Panc1 (cell line): ENCODE measurements at regions not wholly inside any gene's neighbourhood (a gene's known extent, or its start where the extent isn't known, plus 50 kb on each side); places are given as distances from the start of the nearest gene placed in this dataset.
"Not testable (repeated sequence)": the region's sequence is repeated elsewhere in the genome, so short reads cannot be mapped to it uniquely, and the experiment has no call there.

ENCODE experiments used
- ATAC-seq: fragments of 200-7000 bp; cut with Tn5 transposase; 2 replicates; pipeline ENCODE4 v1.9.1; 2020; ENCODE audit warnings: mild to moderate bottlenecking, moderate library complexity
- BruUV-seq: library from RNA; stranded (reverse); fragments of 400-500 nt; replicated peaks from 2 replicates; lab custom pipeline; 2021; lab: Mats Ljungman, UMichigan
- CTCF ChIA-PET: fragments of 300-600 bp; sonication (Branson Sonifier 250); formaldehyde crosslinking; loops from one replicate; lab custom pipeline; 2022; ENCODE audit warnings: antibody characterized with exemption; lab: Charles Lee
- POLR2A ChIA-PET: fragments of 300-600 bp; sonication (Branson Sonifier 250); formaldehyde crosslinking; loops from one replicate; lab custom pipeline; 2022; ENCODE audit warnings: antibody characterized with exemption; lab: Charles Lee
- DNase-seq: peaks from one replicate; pipeline ENCODE4 v3.0.0-alpha.2; 2010; ENCODE audit warnings: low read depth, low spot score
- H3K27ac ChIP-seq: 2 replicates; pipeline ENCODE4 v1.5.1; 2011; ENCODE audit warnings: mild to moderate bottlenecking, low read length, inconsistent platforms
- H3K27me3 ChIP-seq: fragments of 200-500 bp; sonication (Bioruptor generic); 2 replicates; pipeline ENCODE4 v1.6.0; 2014; ENCODE audit warnings: low read length, inconsistent platforms; ENCODE audit not compliant: control insufficient read depth, insufficient read depth
- H3K36me3 ChIP-seq: fragments of 200-500 bp; sonication (Bioruptor generic); 2 replicates; pipeline ENCODE4 v1.5.1; 2014; ENCODE audit warnings: inconsistent platforms, mild to moderate bottlenecking, low read length, moderate library complexity; ENCODE audit not compliant: control insufficient read depth, insufficient read depth
- H3K4me1 ChIP-seq: 2 replicates; pipeline ENCODE4 v1.5.1; 2011; ENCODE audit warnings: inconsistent platforms, mild to moderate bottlenecking, low read length, moderate library complexity; ENCODE audit not compliant: control insufficient read depth, insufficient read depth
- H3K4me3 ChIP-seq, 2 experiments: 2 replicates each; pipeline ENCODE4 v1.5.1; 2011 to 2012; ENCODE audit warnings: low read depth in 2 of 2, low read length in 2 of 2, mild to moderate bottlenecking in 2 of 2, inconsistent platforms in 1 of 2, moderate library complexity in 1 of 2
- H3K9me3 ChIP-seq: fragments of 200-500 bp; sonication (Bioruptor generic); 2 replicates; pipeline ENCODE4 v1.5.1; 2014; ENCODE audit warnings: low read depth, mild to moderate bottlenecking, inconsistent platforms, low read length, moderate library complexity; ENCODE audit not compliant: control insufficient read depth, insufficient read depth
- POLR2AphosphoS5 ChIP-seq: IDR thresholded peaks from 2 replicates; pipeline ENCODE4 v1.6.1; 2012; ENCODE audit warnings: mild to moderate bottlenecking, low read depth, low read length, moderate library complexity
- REST ChIP-seq, 2 experiments: IDR thresholded peaks; 2 replicates each; pipeline ENCODE4 v1.6.1; 2011 to 2012; ENCODE audit warnings: low read depth in 2 of 2, control low read depth in 1 of 2, low read length in 1 of 2, mild to moderate bottlenecking in 1 of 2, moderate library complexity in 1 of 2; ENCODE audit not compliant: insufficient read depth in 1 of 2
- SIN3A ChIP-seq: IDR thresholded peaks from 2 replicates; pipeline ENCODE4 v1.6.1; 2012; ENCODE audit warnings: low read depth, mild to moderate bottlenecking, low read length, moderate library complexity, borderline replicate concordance; ENCODE audit not compliant: insufficient read depth
- TCF7L2 ChIP-seq: IDR thresholded peaks from 2 replicates; pipeline ENCODE4 v1.6.1; 2011; ENCODE audit warnings: mild to moderate bottlenecking, low read depth, low read length, inconsistent platforms
- in situ Hi-C: cut with HindIII; loops from 2 replicates; pipeline ENCODE4 v1.10.0; 2016; ENCODE audit warnings: low sequenced_read_pairs, low pct_unique_long_range_greater_than_20kb
- intact Hi-C: fragments of 100-400 bp; cut with micrococcal nuclease; formaldehyde crosslinking; loops from one replicate; pipeline ENCODE4 v1.10.0; 2022; ENCODE audit not compliant: unreplicated experiment
- TF ChIP-seq, protein P1 (sequence below): fragments of 450-650 bp; IDR thresholded peaks from 2 replicates; pipeline ENCODE4 v1.5.1; 2017; ENCODE audit warnings: mild to moderate bottlenecking

DNA sequence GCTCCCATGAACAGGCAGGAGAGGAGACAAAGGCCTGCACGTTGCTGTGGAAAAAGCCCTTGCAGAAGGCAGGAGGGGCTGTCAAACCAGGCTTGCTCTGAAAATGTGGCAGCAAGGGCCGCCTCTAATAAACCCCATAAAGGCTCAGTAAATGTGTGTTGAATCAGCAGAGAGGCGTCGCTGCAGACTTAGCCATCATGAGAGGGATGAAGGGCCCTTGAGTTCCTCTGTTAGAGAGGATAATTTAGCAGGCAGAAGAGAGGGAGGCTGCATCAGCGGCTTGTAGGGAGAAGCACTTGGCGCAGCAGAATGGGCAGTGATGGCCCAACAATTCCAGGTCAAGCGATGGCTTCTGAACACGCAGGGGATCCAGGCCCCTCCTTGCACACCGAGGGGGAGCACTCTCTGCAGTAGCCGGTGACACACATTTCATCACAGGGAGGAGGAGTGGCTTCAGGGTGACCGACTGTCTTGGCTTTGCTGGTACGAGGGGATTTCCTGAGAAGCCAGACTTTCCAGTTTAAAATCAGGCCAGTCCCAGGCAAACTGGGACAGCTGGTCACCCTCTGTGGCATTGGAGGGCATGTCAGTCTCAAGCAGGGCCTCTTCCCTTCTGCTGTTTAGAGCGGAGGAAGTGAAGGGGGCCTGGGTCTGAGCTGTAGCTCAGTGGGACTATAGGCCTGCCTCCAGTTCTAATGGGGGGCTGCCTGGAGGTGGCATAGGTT, 61.0 kb upstream of the XIAP start:
- in situ Hi-C loops, H3K4me1 ChIP-seq, POLR2A ChIA-PET, H3K27ac ChIP-seq, BruUV-seq, CTCF ChIA-PET, H3K36me3 ChIP-seq, H3K9me3 ChIP-seq, DNase-seq, H3K4me3 ChIP-seq, H3K27me3 ChIP-seq, intact Hi-C loops: not testable (repeated sequence)
- peak; percentile 42 for ATAC-seq

DNA sequence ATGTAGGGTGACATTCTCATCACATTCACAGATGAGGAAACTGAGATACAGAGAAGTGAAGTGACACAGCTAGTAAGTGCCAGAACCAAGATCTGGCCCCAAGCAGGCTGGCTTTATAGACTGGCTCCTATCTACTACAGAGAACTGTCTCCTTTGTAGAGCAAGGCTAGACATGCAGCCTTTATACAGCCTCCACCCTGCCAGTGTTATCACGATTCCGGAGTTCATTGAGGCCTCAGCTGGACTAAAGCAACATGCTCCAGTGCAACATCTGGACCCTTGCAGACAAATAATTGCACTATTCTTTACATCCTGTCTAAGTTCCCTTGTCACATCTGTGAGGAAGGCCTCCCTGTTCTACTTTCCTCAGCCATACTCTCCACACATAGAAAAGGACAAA, 58.0 kb upstream of the XIAP start:
- TF ChIP-seq SIN3A (no peak), POLR2AphosphoS5 (no peak), TCF7L2 (no peak), REST (IDR thresholded peaks at IDR 0.05; ENCODE audit: insufficient read depth in 1 of 2, low read depth in 2 of 2, low read length in 1 of 2) (no peak)
- TF ChIP-seq, protein P1, sequence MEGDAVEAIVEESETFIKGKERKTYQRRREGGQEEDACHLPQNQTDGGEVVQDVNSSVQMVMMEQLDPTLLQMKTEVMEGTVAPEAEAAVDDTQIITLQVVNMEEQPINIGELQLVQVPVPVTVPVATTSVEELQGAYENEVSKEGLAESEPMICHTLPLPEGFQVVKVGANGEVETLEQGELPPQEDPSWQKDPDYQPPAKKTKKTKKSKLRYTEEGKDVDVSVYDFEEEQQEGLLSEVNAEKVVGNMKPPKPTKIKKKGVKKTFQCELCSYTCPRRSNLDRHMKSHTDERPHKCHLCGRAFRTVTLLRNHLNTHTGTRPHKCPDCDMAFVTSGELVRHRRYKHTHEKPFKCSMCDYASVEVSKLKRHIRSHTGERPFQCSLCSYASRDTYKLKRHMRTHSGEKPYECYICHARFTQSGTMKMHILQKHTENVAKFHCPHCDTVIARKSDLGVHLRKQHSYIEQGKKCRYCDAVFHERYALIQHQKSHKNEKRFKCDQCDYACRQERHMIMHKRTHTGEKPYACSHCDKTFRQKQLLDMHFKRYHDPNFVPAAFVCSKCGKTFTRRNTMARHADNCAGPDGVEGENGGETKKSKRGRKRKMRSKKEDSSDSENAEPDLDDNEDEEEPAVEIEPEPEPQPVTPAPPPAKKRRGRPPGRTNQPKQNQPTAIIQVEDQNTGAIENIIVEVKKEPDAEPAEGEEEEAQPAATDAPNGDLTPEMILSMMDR: no peak
- no TSS peak for BruUV-seq
- CTCF ChIA-PET: interaction anchor here (1.5 kb wide), 1 partner anchor 24 kb away, joined by 13 read pairs; no protein-coding TSS in a partner anchor
- Histone ChIP-seq H3K4me3 (no peak overlapping the region), H3K27ac (no peak overlapping the region), H3K9me3 (no peaks in the 10 kb centered on the region), H3K36me3 (no peaks in the 10 kb centered on the region), H3K4me1 (peaks cover 8% of the 10 kb centered on the region), H3K27me3 (no peaks in the 10 kb centered on the region)
- in situ Hi-C loops: no loop called here
- POLR2A ChIA-PET: no interaction called here
- no peak for ATAC-seq
- intact Hi-C loops: no loop called here
- DNase-seq: no peak

- intact Hi-C loops: no loop called here
- CTCF ChIA-PET: interaction anchor here (0.6 kb wide), 1 partner anchor 183 kb away, joined by 4 read pairs; no protein-coding TSS in a partner anchor
- peak; percentile 90 for ATAC-seq
Measured at GRCh38 chrX:123803331-123803983, 56.4 kb upstream of the XIAP start.

DNA sequence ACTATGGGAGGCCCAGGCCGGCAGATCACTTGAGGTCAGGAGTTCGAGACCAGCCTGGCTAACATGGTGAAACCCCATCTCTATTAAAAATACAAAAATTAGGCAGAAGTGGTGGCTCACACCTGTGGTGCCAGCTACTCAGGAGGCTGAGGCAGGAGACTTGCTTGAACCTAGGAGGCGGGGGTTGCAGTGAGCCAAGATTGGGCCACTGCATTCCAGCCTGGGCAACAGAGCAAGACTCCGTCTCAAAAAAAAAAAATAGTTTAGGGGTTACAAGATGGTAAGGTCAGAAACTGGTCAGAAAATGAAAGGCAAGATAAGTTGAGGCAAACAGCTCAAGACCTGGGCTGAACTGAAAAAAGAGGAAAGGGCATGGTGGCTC, 55.9 kb upstream of the XIAP start:
- ATAC-seq, POLR2A ChIA-PET, DNase-seq, H3K36me3 ChIP-seq, H3K27me3 ChIP-seq, H3K27ac ChIP-seq, H3K4me3 ChIP-seq, H3K9me3 ChIP-seq, in situ Hi-C loops, intact Hi-C loops, BruUV-seq: not testable (repeated sequence)
- CTCF ChIA-PET: interaction anchor here (0.7 kb wide), 1 partner anchor 38 kb away, joined by 3 read pairs; no protein-coding TSS in a partner anchor
- H3K4me1 ChIP-seq: peaks cover 16% of the 10 kb centered on the region

More at GRCh38 chrX:123803331-123803983, 56.4 kb upstream of the XIAP start:
- Histone ChIP-seq H3K4me3 (no peak overlapping the region), H3K36me3 (no peaks in the 10 kb centered on the region), H3K27me3 (no peaks in the 10 kb centered on the region), H3K9me3 (no peaks in the 10 kb centered on the region), H3K4me1 (peaks cover 16% of the 10 kb centered on the region), H3K27ac (peak overlapping the region; percentile 48; the same call in 1 of the 2 replicates)
- DNase-seq: peak; percentile 68
- POLR2A ChIA-PET: no interaction called here
- in situ Hi-C loops: no loop called here
- peak; percentile 55; the same call in 1 of the 2 replicates for TF ChIP-seq POLR2AphosphoS5
- no peak for TF ChIP-seq SIN3A
- TF ChIP-seq TCF7L2: peak; percentile 81
- BruUV-seq: no TSS peak
